NCI-H128 (cell line): ENCODE measurements at regions not wholly inside any gene's neighbourhood (a gene's known extent, or its start where the extent isn't known, plus 50 kb on each side); places are given as distances from the start of the nearest gene placed in this dataset.

Experiments
- DNase-seq: peaks from one replicate; lab custom pipeline; 2025; ENCODE audit not compliant: unreplicated experiment; lab: John Stamatoyannopoulos, UW

- no peak for DNase-seq
Measured at GRCh38 chr1:4010814-4011605, 110.9 kb upstream of the C1orf174 start.

GRCh38 chr1:4016351-4017130 lies 116.5 kb upstream of the C1orf174 start:
- DNase-seq = no peak

- no peak for DNase-seq
Measured at GRCh38 chr1:4017636-4018365, 117.7 kb upstream of the C1orf174 start.

GRCh38 chr1:4018466-4019146 lies 118.5 kb upstream of the C1orf174 start:
- DNase-seq = no peak

GRCh38 chr1:4019147-4019521 lies 119.1 kb upstream of the C1orf174 start:
- no peak for DNase-seq

GRCh38 chr1:4019606-4020331 lies 119.7 kb upstream of the C1orf174 start:
- no peak for DNase-seq

- DNase-seq = no peak
Measured at GRCh38 chr1:4020449-4020848, 120.4 kb upstream of the C1orf174 start.

- no peak for DNase-seq
Measured at GRCh38 chr1:4021136-4021973, 121.3 kb upstream of the C1orf174 start.

GRCh38 chr1:4021974-4022268 lies 121.8 kb upstream of the C1orf174 start:
- no peak for DNase-seq

- DNase-seq = no peak
Measured at GRCh38 chr1:4022715-4023114, 122.6 kb upstream of the C1orf174 start.

- DNase-seq = no peak
Measured at GRCh38 chr1:4023678-4024077, 123.6 kb upstream of the C1orf174 start.

- no peak for DNase-seq
Measured at GRCh38 chr1:4024811-4025210, 124.7 kb upstream of the C1orf174 start.

- no peak for DNase-seq
Measured at GRCh38 chr1:4025752-4026151, 125.7 kb upstream of the C1orf174 start.

GRCh38 chr1:4027008-4027407 lies 126.9 kb upstream of the C1orf174 start:
- DNase-seq = no peak

- DNase-seq = no peak
Measured at GRCh38 chr1:4027492-4028138, 127.5 kb upstream of the C1orf174 start.

GRCh38 chr1:4028139-4028501 lies 128.0 kb upstream of the C1orf174 start:
- no peak for DNase-seq

- no peak for DNase-seq
Measured at GRCh38 chr1:4029376-4029775, 129.3 kb upstream of the C1orf174 start.

GRCh38 chr1:4032571-4032970 lies 132.5 kb upstream of the C1orf174 start:
- no peak for DNase-seq

- DNase-seq = no peak
Measured at GRCh38 chr1:4033129-4033676, 133.1 kb upstream of the C1orf174 start.
